ENCODE measurements at regions not wholly inside any gene's neighbourhood (a gene's known extent, or its start where the extent isn't known, plus 50 kb on each side); places are given as distances from the start of the nearest gene placed in this dataset.
A peak's percentile ranks its signal among the peaks of the same experiment; 100 is the strongest.
"Not testable (repeated sequence)": the region's sequence is repeated elsewhere in the genome, so short reads cannot be mapped to it uniquely, and the experiment has no call there.

DNA sequence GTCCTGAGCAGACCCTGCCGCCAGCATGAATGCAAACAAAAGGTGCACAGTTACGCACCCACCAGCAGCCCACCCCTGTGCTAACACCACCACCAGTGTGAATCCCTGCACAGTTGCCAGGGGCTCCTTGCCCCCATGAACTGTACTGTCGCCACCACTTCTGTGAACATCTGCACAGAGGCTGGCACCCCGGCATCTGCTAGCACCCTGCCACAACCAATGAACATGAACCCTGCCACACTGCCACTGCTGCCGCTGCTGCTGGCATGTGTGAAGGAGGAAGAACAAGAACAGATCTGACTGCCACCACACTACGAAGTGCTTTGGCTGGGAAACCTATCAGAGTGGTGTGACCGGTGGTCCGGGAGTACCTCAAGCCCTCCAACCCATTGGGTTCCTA is 261.3 kb downstream of the PARM1 start:
- Histone ChIP-seq H3K36me3 (replicated peaks) (no peaks in the 10 kb centered on the region), H3K27me3 (replicated peaks) (no peaks in the 10 kb centered on the region), H3K4me3 (ENCODE audit: low read depth, low read length) (no peak overlapping the region), H3K27ac (no peak overlapping the region)
- TF ChIP-seq, protein P1, sequence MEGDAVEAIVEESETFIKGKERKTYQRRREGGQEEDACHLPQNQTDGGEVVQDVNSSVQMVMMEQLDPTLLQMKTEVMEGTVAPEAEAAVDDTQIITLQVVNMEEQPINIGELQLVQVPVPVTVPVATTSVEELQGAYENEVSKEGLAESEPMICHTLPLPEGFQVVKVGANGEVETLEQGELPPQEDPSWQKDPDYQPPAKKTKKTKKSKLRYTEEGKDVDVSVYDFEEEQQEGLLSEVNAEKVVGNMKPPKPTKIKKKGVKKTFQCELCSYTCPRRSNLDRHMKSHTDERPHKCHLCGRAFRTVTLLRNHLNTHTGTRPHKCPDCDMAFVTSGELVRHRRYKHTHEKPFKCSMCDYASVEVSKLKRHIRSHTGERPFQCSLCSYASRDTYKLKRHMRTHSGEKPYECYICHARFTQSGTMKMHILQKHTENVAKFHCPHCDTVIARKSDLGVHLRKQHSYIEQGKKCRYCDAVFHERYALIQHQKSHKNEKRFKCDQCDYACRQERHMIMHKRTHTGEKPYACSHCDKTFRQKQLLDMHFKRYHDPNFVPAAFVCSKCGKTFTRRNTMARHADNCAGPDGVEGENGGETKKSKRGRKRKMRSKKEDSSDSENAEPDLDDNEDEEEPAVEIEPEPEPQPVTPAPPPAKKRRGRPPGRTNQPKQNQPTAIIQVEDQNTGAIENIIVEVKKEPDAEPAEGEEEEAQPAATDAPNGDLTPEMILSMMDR (IDR thresholded peaks at IDR 0.05; ENCODE audit: low read depth, low read length, missing control alignments) = no peak
- in situ Hi-C loops (cut with HindIII; ENCODE audit: low pct_ligation_motif_present, low sequenced_read_pairs) = no loop called here
- DNase-seq = no peak

DNA sequence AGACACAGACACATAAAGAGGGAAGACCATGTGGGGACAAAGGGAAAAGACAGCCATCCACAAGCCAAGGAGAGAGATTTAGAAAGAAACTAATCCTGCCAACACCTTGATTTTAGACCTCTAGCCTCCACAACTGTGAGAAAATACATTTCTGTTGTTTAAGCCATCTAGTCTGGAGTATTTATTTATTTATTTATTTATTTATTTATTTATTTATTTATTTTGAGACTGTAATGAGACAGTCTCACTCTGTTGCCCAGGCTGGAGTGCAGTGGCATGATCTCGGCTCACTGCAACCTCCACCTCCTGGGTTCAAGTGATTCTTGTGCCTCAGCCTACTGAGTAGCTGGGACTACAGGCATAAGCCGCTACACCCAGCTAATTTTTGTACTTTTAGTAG is 259.3 kb downstream of the PARM1 start:
- in situ Hi-C loops (cut with HindIII; ENCODE audit: low pct_ligation_motif_present, low sequenced_read_pairs); DNase-seq; H3K4me3 ChIP-seq (ENCODE audit: low read depth, low read length); H3K27ac ChIP-seq; H3K27me3 ChIP-seq (replicated peaks); H3K36me3 ChIP-seq (replicated peaks): not testable (repeated sequence)

DNA sequence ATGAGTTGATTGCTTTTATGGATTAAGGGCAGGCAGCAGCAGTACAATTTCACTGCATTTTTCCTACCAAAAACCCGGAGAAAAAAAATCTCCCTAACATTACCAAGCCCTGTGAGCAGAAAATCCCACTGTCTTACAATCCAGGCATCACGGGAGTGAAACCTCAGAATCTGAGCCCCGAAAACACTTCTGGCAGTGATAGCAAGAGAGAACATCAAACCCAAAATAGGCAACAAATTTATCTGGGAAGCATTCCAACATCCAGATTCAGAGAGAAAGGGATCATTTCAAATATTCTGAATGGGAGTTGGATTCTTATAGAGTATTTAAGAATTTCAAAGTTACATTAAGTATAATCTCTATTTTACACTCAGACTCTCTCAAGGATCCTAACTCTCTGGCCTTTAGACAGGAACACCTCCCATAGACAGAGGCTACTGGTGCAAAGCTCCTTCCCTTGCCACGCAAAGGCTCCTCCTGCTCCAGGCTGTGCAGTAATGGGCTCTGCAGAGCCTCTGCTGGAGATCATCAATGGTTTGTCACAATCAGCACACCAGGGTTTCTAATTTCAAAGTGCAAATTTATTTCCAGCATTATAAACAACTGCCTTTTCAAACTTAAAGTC is 256.9 kb downstream of the PARM1 start:
- TF ChIP-seq, protein P1 (IDR thresholded peaks at IDR 0.05; ENCODE audit: low read depth, low read length, missing control alignments) = no peak
- no peak overlapping the region for H3K27ac ChIP-seq
- no peaks in the 10 kb centered on the region for H3K27me3 ChIP-seq (replicated peaks)
- in situ Hi-C loops (cut with HindIII; ENCODE audit: low pct_ligation_motif_present, low sequenced_read_pairs) = no loop called here
- H3K36me3 ChIP-seq (replicated peaks) = no peaks in the 10 kb centered on the region
- no peak overlapping the region for H3K4me3 ChIP-seq (ENCODE audit: low read depth, low read length)
- no peak for DNase-seq

DNA sequence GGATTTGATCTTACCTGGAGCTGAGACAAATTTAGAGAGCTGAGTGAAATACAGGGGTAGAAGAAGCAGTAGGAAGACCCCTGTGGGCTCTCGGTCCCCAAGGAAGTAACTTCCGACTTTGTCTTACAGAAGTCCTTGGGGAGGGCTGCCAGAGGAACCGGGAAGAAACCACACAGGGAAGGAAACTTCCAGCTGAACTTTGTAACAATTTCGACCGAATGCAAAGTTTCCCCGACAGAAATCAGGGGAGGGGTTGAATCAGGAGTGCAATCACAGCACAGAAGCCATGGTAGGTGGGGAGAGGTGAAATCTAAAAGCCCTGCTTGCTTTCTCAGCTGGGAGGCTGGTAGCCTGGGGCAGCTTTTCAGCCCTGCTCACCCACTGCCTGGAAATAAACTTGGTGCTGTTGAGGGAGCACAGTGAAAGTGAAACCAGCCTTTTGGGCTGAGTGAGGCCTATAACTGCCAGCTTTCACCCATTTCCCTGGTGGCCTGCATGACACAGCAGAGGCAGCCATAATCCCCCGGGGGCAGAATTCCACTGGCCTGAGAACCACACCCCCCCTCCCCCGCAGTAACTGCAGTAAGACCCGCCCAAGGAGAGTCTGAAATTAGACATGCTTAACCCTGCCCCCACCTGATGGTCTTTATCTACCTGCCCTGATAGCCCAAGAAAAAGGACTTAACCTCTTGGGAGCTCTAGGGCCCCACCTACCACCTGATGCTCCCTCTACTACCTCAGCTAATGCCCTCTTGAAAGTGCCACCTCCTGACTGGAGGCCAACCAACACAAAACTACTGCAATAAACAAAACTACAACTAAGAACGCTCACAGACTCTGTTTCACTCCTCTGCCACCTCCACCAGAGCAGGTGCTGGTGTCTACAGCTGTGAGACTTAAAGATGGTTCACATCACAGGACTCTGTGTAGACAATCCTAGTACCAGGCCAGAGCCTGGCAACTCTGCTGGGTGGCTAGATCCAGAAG is 248.2 kb downstream of the PARM1 start:
- no peak overlapping the region for H3K4me3 ChIP-seq (ENCODE audit: low read depth, low read length)
- TF ChIP-seq, protein P1 (IDR thresholded peaks at IDR 0.05; ENCODE audit: low read depth, low read length, missing control alignments) = no peak
- no peaks in the 10 kb centered on the region for H3K27me3 ChIP-seq (replicated peaks)
- no peaks in the 10 kb centered on the region for H3K36me3 ChIP-seq (replicated peaks)
- in situ Hi-C loops (cut with HindIII; ENCODE audit: low pct_ligation_motif_present, low sequenced_read_pairs) = no loop called here
- H3K27ac ChIP-seq = no peak overlapping the region
- DNase-seq = peak; percentile 6

DNA sequence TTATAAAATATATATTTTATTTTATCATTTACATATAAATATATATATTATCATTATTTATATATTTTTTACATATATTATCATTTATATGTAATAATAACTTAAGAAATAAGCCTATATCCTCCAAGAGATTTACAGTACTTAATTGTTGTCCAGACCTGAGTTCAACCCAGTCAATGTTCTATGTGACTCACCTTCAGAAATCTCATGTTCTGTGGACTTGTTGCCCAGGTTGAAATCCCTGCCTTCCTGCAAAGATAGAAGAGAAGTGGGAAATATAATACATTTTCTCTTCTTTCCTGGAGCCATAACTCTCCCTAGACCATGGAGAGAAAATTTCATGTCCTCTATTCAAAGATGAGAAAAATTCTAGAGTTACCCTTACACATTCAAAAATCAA is 247.3 kb downstream of the PARM1 start:
- H3K27ac ChIP-seq = no peak overlapping the region
- no peaks in the 10 kb centered on the region for H3K27me3 ChIP-seq (replicated peaks)
- in situ Hi-C loops (cut with HindIII; ENCODE audit: low pct_ligation_motif_present, low sequenced_read_pairs) = no loop called here
- no peak overlapping the region for H3K4me3 ChIP-seq (ENCODE audit: low read depth, low read length)
- TF ChIP-seq, protein P1 (IDR thresholded peaks at IDR 0.05; ENCODE audit: low read depth, low read length, missing control alignments) = no peak
- DNase-seq = no peak
- H3K36me3 ChIP-seq (replicated peaks) = no peaks in the 10 kb centered on the region

DNA sequence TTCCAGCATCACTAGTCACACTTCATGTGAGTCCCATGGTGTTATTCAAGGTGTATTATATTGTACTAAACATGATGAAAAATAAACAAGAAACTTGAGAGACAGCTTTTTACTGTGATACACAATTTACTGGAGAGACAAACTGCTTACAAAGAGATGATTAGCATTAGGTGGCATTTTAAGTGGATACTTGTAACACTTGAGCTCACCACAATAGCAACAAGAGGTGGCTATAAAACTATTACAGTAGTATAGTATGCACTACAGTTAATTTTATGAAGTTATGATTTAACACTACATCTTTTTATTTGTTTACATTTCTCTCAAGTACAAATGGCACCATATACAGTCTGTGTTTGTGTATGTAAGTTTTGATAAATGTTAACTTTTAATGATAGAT is 246.6 kb downstream of the PARM1 start:
- no peaks in the 10 kb centered on the region for H3K36me3 ChIP-seq (replicated peaks)
- TF ChIP-seq, protein P1 (IDR thresholded peaks at IDR 0.05; ENCODE audit: low read depth, low read length, missing control alignments) = no peak

More for the DNA sequence above, 246.6 kb downstream of the PARM1 start:
- Histone ChIP-seq H3K27ac (no peak overlapping the region), H3K4me3 (ENCODE audit: low read depth, low read length) (no peak overlapping the region), H3K27me3 (replicated peaks) (no peaks in the 10 kb centered on the region)
- in situ Hi-C loops (cut with HindIII; ENCODE audit: low pct_ligation_motif_present, low sequenced_read_pairs) = no loop called here
- DNase-seq = no peak

Data from brain microvascular endothelial cell (primary cell).